Stimulated activated CD4-positive, alpha-beta T cell treated with anti-CD3 and anti-CD28 coated beads, Interleukin-2, amount 100 ng/mL, for 48 hours (primary cell): ENCODE measurements at regions not wholly inside any gene's neighbourhood (a gene's known extent, or its start where the extent isn't known, plus 50 kb on each side); places are given as distances from the start of the nearest gene placed in this dataset.
"Not testable (repeated sequence)": the region's sequence is repeated elsewhere in the genome, so short reads cannot be mapped to it uniquely, and the experiment has no call there.

Experiments used
- DNase-seq, 2 donors: peaks; one replicate each; pipeline ENCODE4 v3.0.0-alpha.2; 2020

DNA sequence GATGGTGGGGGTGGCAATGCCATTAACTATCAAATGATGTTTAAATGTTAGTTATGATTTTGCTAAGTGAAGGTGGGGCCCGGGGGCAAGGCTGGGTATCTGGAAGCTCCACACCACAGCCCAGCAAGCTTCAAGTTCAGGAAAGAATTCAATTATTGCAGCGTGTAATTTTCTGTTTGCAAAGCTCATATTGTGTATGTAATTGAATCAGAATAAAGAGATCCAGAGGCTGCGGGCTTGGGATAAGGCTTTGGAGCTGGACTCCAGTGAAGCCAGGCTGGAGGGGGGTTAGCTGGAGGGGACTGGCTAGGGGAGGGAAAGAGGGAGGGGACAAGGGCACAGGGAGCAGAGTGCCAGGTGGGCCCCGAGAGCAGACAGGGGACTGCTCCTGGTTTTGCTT is 557.1 kb upstream of the CADM1 start:
- no peak for DNase-seq

GRCh38 chr11:116059919-116060318 is 555.7 kb upstream of the CADM1 start:
- DNase-seq: no peak

GRCh38 chr11:116057000-116057399 is 552.8 kb upstream of the CADM1 start:
- no peak for DNase-seq

DNA sequence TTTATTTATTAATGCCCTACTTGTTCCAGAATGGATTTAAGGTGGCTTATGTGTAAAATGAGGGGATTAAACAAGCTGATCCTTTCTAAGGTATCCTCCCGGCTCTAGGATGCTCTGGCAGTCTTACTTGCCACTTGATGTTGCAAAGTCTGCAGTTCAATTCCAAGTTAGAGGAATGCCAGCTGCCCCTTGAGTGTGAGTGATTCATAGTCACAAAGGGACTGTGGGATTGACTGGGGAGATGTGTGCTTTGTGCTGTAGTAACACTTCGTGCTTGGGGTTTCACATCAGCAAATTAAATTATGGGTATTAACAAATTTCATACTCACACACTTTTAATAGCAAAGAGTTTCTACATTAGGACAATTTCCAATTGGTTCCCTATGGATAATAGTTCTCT is 550.8 kb upstream of the CADM1 start:
- no peak for DNase-seq

GRCh38 chr11:116053548-116053919 is 549.3 kb upstream of the CADM1 start:
- no peak for DNase-seq

DNA sequence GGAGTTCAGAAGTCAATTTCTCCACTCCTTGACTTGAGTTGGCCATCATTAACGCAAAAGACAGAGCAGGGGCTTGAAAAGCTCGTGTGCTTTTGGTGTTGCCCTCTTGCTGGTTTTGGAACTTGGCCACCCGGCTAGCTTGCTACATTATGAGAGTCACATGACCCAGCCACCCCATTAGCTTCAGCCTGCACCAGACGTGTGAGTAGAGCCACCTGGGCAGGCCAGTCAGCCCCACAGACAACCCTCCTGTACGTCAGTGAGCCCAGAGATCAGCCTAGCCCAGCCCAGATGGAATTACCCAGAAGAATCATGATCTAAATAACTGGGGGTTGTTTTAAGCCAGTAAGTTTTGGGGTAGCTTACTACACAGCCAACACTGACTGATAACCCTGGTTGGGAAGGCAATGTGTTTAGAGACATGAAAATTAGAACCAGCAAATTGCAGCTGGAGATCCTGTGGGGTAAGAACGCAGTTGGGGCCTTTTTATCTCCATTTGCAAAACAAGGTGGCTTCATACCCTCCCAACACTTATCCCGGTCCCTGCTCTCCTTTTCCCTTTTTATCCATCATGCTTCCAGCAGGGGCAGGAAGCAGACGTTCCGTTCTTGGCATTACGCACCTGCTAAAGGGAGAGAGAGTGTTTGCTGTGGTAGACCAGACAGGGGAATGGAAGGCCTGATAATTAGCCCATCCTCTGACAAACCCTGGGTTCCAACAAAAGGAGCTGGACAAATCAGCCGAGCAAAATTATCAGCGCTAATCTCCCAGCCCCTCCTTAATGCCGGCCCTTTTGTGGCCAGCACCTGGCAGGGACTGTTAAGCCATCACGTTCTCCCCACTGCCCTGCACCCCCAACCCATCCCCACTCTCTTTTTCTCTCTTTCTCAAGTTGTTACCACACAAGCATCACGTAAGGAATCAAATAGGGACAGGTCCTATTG is 548.7 kb upstream of the CADM1 start:
- no peak for DNase-seq

DNA sequence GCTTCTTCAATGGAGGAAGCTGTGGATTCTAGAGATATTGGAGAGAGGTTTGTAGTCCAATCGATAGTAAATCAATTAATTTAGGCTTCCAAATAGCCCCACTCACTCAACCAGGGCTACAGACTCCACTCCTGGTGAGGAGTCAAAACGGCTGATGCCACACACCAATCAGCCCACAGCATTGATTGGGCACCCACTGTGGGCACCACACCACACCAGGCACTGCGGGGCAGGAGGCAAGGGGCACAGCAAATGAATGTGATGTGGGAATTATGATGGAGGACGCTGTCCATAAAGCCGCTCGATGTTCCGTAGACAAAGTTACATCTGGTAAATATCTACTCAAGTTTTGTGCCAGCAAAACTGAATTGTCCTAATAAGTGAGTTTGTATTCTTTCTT is 547.3 kb upstream of the CADM1 start:
- DNase-seq: no peak

DNA sequence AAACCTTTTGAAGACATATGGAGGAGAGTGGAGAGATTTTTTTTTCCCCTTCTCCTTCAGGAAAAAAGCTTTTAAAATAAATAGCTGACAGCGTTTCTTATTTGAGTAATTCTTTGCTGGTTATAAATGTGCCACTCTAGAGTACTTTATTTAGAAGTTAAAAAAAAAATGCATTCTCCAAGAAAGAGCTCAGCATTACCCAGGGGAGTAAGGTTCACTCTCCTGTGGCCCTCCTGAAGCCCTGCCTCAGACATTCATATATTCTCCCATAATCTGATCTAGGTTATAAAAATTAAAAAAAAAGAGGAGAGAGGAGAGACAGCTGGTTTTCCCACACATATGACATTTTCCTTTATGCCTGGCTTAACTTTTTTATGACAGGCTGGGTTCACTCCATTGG is 545.2 kb upstream of the CADM1 start:
- no peak for DNase-seq

- DNase-seq: no peak
Observed at GRCh38 chr11:116046127-116046526, 541.9 kb upstream of the CADM1 start.

GRCh38 chr11:116044941-116045340 is 540.7 kb upstream of the CADM1 start:
- no peak for DNase-seq

DNA sequence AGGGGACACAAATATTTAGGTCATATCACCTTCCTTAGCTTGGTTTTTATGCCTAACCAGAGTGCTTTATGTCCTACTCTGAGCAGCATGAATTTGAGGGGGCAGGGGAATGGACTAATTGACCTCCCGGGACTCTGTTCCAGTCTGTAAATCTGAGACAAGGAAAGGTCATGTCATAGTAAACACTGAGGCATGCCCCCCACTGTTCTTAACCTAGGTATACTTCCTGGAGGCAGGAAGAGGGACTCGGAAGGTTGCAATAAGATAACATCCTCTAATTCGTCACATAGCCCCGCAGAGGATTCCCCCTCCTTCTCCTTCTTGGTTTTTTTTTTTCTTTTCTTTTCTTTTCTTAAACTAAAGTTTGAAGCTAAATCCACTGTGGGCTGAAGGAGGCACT is 540.3 kb upstream of the CADM1 start:
- DNase-seq: no peak

GRCh38 chr11:116043857-116044256 is 539.6 kb upstream of the CADM1 start:
- DNase-seq: no peak

DNA sequence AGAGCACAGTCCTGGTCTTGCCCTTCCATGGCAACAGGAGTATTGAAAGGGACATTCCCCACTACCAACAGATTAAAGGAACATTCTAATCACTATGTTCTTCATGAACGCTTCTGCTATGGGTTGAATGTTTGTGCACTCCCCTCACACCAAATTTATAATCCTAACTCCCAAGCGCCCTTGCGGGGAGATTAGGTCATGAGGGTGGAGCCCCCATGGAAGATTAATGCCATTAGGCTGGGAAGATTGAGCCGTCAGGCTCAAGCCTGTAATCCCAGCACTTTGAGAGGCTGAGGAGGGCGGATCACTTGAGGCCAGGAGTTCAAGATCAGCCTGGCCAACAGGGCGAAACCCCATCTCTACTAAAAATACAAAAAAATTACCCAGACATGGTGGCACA is 538.8 kb upstream of the CADM1 start:
- DNase-seq: not testable (repeated sequence)

DNA sequence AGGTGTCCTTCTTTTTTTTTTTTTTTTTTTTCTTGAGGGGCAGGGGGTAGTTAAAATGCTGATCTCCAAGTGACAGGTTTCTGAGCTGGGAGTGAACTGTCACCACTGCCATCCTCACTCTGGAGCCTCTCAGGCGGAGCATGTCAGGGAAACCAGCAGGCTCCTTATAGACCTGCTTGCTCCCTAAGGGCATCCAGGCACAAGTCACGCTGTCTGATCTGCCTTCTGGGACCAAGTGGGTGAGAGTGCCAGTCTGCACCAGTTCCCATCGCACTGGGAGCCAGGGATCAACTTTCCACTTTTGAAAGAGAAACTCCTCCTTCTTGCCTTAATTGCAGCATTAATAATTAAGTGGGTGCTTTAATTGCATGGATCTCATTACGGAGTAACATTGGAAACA is 537.9 kb upstream of the CADM1 start:
- no peak for DNase-seq

GRCh38 chr11:116037861-116038260 is 533.6 kb upstream of the CADM1 start:
- DNase-seq: no peak

- no peak for DNase-seq
Observed at GRCh38 chr11:116035977-116036376, 531.8 kb upstream of the CADM1 start.

DNA sequence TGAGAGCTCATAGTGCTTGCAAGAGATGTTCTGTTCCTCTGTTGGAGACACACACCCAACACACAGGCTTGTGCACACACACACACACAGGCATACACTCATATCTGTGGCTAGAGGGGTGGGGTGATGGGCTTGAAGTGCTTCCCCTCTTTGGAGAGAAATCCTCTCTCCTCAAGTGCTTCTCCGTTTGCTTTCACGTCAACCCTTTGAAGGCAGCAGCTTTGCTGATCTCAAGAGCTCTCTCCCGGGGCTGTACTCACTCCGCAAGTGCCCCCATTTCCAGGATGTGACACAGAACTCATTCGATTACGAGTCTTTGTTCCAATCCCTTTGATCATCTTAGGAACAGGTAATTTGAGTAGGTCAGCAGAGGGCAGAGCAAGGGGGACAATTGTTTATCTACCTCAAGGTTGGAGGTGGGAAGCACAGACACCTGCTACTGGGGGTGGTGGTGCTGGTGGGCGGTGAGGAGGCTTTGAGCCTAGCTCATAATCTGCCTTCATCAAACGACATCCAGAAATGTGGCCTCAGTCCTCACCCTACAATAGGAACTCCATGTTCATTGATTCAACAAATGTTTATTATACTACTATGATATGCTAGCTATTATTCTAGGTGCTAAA is 529.8 kb upstream of the CADM1 start:
- no peak for DNase-seq

GRCh38 chr11:116030697-116031331 is 526.6 kb upstream of the CADM1 start:
- DNase-seq: no peak

DNA sequence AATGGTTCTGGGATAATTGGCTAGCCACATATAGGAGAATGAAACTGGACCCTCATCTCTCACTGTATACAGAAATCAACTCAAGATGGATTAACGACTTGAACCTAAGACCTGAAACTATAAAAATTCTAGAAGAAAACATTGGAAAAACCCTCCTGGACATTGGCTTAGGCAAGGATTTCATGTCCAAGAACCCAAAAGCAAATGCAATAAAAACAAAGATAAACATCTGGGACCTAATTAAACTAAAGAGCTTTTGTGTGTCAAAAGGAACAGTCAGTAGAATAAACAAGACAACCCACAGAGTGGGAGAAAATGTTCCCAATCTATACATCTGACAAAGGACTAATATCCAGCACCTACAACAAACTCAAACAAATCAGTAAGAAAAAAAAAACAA is 524.3 kb upstream of the CADM1 start:
- not testable (repeated sequence) for DNase-seq

GRCh38 chr11:115999437-115999836 is 495.2 kb upstream of the CADM1 start:
- DNase-seq: no peak

DNA sequence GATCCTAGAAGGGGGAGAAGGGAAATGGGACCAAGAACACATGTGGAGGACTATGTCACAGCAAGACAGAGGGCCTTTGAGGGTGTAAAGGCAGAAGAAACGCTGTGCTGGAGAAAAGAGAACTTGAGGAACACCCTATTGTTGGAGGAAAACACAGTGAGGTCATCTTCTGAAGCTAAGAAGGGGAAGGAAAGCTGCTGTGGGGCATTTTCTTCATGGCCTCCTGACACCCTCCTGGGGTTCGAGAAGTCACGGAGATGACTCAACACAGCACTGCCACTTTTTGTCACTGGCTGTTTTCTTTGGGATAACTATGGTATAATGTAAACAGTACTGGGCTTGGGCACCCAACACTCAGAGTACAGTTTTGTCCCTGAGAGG is 492.6 kb upstream of the CADM1 start:
- DNase-seq: no peak

DNA sequence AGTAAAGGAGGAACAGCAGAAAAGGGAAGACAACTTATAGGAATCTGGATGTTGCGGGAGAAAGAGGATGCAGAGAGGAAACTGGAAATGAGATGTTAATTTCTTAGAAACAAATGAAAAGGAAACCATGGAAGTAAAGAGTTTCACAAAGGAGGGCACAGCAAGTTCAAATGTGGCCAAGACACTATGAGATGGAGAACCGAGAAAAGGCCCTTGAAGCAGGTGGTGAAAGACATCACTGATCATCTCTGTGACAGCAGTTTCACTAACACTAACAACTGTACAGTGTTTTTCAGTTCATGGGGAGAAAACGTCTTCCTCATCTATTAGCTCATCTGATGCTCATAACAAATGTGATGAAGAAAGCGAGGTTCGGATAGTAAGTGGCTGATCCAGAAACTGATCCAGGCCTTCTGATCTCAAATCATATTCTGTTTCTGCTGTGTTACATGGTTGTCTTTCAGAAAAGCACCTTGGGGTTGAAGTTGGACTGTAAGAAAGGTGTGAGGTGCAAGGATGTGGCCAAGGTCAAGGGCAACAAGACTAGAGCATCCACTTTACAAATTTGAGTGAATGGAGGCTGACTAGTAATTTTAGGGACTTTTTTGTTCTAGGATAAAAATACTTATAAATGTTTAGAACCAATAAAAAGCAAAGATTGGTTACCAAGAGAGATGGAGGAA is 492.1 kb upstream of the CADM1 start:
- no peak for DNase-seq

- DNase-seq: no peak
Observed at GRCh38 chr11:115993590-115993989, 489.4 kb upstream of the CADM1 start.
